Hepatocyte (in vitro differentiated cells): ENCODE measurements at regions not wholly inside any gene's neighbourhood (a gene's known extent, or its start where the extent isn't known, plus 50 kb on each side); places are given as distances from the start of the nearest gene placed in this dataset.
A peak's percentile ranks its signal among the peaks of the same experiment; 100 is the strongest.

Source experiments
- DNase-seq: peaks from one replicate; pipeline ENCODE4 v3.0.0-alpha.2; 2016; ENCODE audit warnings: low spot score
- H2AFZ ChIP-seq: fragments of 200-600 bp; sonication (generic); 2 replicates; pipeline ENCODE4 v1.6.0; 2016; ENCODE audit warnings: antibody characterized with exemption, mild to moderate bottlenecking
- H3K27ac ChIP-seq: fragments of 200-600 bp; sonication (generic); 2 replicates; pipeline ENCODE4 v1.5.1; 2016; ENCODE audit warnings: mild to moderate bottlenecking
- H3K27me3 ChIP-seq: fragments of 200-600 bp; sonication (generic); 2 replicates; pipeline ENCODE4 v1.6.1; 2016
- H3K36me3 ChIP-seq: fragments of 200-600 bp; sonication (generic); replicated peaks from 2 replicates; pipeline ENCODE4 v1.5.1; 2016; ENCODE audit warnings: low read depth; ENCODE audit not compliant: insufficient read depth
- H3K4me1 ChIP-seq: fragments of 200-600 bp; sonication (generic); 2 replicates; pipeline ENCODE4 v1.5.1; 2016; ENCODE audit warnings: mild to moderate bottlenecking, moderate library complexity; ENCODE audit not compliant: insufficient read depth
- H3K4me2 ChIP-seq: fragments of 200-600 bp; sonication (generic); 2 replicates; pipeline ENCODE4 v1.6.0; 2016
- H3K4me3 ChIP-seq: fragments of 200-600 bp; sonication (generic); 2 replicates; pipeline ENCODE4 v1.5.1; 2016; ENCODE audit warnings: mild to moderate bottlenecking
- H3K79me2 ChIP-seq: fragments of 200-600 bp; sonication (generic); 2 replicates; pipeline ENCODE4 v1.6.0; 2017; ENCODE audit warnings: mild to moderate bottlenecking
- H3K9me2 ChIP-seq: fragments of 200-600 bp; sonication (generic); replicated peaks from 2 replicates; pipeline ENCODE4 v1.6.0; 2017; ENCODE audit warnings: mild to moderate bottlenecking; ENCODE audit not compliant: insufficient read depth
- H3K9me3 ChIP-seq: fragments of 200-600 bp; sonication (generic); 2 replicates; pipeline ENCODE4 v1.5.1; 2016; ENCODE audit warnings: low read depth, mild to moderate bottlenecking
- H4K20me1 ChIP-seq: fragments of 200-600 bp; sonication (generic); 2 replicates; pipeline ENCODE4 v1.6.0; 2016; ENCODE audit warnings: mild to moderate bottlenecking; ENCODE audit not compliant: insufficient read depth, poor library complexity, severe bottlenecking
- EZH2 ChIP-seq: fragments of 200-600 bp; sonication (generic); IDR thresholded peaks from 2 replicates; pipeline ENCODE4 v1.6.1; 2016; ENCODE audit warnings: antibody characterized with exemption, mild to moderate bottlenecking, borderline replicate concordance
- EZH2phosphoT487 ChIP-seq: fragments of 200-600 bp; sonication (generic); IDR thresholded peaks from one replicate; pipeline ENCODE4 v1.6.1; 2018; ENCODE audit warnings: antibody characterized with exemption, mild to moderate bottlenecking, low read depth, moderate library complexity; ENCODE audit not compliant: unreplicated experiment, severe bottlenecking
- WGBS: methylation state at CpG from one replicate; pipeline ENCODE4 v1.1.6; 2016; ENCODE audit warnings: low lambda C conversion rate; ENCODE audit errors: missing lambda C conversion rate; 5-methylcytosine and 5-hydroxymethylcytosine counted together
- TF ChIP-seq, protein P1 (sequence below): fragments of 200-600 bp; sonication (generic); IDR thresholded peaks from 2 replicates; pipeline ENCODE4 v1.5.1; 2016; ENCODE audit warnings: antibody characterized with exemption, mild to moderate bottlenecking; ENCODE audit not compliant: poor library complexity

- no peaks in the 10 kb centered on the region for H3K36me3 ChIP-seq
- H2AFZ ChIP-seq: no peak overlapping the region
- peaks cover 12% of the 10 kb centered on the region for H3K4me1 ChIP-seq
- H4K20me1 ChIP-seq: no peaks in the 10 kb centered on the region
- TF ChIP-seq EZH2phosphoT487 (no peak), EZH2 (no peak)
- TF ChIP-seq, protein P1, sequence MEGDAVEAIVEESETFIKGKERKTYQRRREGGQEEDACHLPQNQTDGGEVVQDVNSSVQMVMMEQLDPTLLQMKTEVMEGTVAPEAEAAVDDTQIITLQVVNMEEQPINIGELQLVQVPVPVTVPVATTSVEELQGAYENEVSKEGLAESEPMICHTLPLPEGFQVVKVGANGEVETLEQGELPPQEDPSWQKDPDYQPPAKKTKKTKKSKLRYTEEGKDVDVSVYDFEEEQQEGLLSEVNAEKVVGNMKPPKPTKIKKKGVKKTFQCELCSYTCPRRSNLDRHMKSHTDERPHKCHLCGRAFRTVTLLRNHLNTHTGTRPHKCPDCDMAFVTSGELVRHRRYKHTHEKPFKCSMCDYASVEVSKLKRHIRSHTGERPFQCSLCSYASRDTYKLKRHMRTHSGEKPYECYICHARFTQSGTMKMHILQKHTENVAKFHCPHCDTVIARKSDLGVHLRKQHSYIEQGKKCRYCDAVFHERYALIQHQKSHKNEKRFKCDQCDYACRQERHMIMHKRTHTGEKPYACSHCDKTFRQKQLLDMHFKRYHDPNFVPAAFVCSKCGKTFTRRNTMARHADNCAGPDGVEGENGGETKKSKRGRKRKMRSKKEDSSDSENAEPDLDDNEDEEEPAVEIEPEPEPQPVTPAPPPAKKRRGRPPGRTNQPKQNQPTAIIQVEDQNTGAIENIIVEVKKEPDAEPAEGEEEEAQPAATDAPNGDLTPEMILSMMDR: no peak
- DNase-seq: no peak
- no peaks in the 10 kb centered on the region for H3K79me2 ChIP-seq
- 86% methylated on average over 2 of the region's 2 CpGs for WGBS
- H3K27ac ChIP-seq: no peak overlapping the region
- H3K9me3 ChIP-seq: no peaks in the 10 kb centered on the region
- no peak overlapping the region for H3K4me3 ChIP-seq
- H3K4me2 ChIP-seq: no peak overlapping the region
- no peaks in the 10 kb centered on the region for H3K27me3 ChIP-seq
- H3K9me2 ChIP-seq: no peaks in the 10 kb centered on the region
Observed at GRCh38 chr2:8604262-8604661, 77.6 kb upstream of the ID2 start.

DNA sequence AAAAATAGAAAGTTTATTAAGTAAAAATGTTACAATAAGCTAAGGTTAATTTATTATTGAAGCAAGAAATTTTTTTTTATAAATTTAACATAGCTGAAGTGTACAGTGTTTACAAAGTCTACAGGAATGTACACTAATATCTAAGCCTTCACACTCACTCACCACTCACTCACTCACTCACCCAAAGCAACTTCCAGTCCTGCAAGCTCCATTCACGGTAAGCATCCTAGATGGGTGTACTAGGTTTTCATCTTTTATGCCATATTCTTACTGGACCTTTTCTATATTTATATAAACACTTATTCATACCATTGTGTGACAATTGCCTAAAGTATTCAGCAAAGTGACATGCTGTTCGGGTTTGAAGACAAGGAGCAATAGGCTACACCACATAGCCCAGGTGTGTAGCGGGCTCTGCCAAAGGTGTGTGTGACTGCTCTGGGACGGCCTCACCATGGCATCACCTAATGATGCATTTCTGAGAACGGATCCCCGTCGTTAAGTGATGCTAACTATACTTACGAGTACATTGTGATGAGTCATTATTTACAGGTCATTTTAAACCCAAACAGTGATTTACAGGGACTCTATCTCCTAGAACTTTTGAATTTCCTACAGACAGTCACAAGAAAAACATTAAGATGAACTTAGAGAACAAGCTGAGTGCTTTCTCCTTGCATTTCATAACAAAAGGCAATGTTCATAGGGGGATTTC lies 76.3 kb upstream of the ID2 start:
- 64% methylated on average over 8 of the region's 8 CpGs for WGBS
- no peaks in the 10 kb centered on the region for H3K36me3 ChIP-seq
- no peak overlapping the region for H3K4me3 ChIP-seq
- no peaks in the 10 kb centered on the region for H3K27me3 ChIP-seq
- H3K9me2 ChIP-seq: no peaks in the 10 kb centered on the region
- H2AFZ ChIP-seq: no peak overlapping the region
- H3K27ac ChIP-seq: peak overlapping the region; percentile 25
- no peak for TF ChIP-seq EZH2
- no peak for TF ChIP-seq EZH2phosphoT487
- TF ChIP-seq, protein P1: no peak
- H4K20me1 ChIP-seq: no peaks in the 10 kb centered on the region
- peaks cover 21% of the 10 kb centered on the region for H3K4me1 ChIP-seq
- H3K79me2 ChIP-seq: no peaks in the 10 kb centered on the region
- H3K4me2 ChIP-seq: no peak overlapping the region
- H3K9me3 ChIP-seq: no peaks in the 10 kb centered on the region
- no peak for DNase-seq

GRCh38 chr2:8606226-8606625 lies 75.6 kb upstream of the ID2 start:
- peak overlapping the region; percentile 25 for H3K27ac ChIP-seq
- H3K27me3 ChIP-seq: no peaks in the 10 kb centered on the region
- H3K36me3 ChIP-seq: no peaks in the 10 kb centered on the region
- H2AFZ ChIP-seq: no peak overlapping the region
- peaks cover 24% of the 10 kb centered on the region for H3K4me1 ChIP-seq
- TF ChIP-seq, protein P1: no peak
- TF ChIP-seq EZH2 (no peak), EZH2phosphoT487 (no peak)
- H4K20me1 ChIP-seq: no peaks in the 10 kb centered on the region
- H3K79me2 ChIP-seq: no peaks in the 10 kb centered on the region
- no peaks in the 10 kb centered on the region for H3K9me3 ChIP-seq
- H3K4me2 ChIP-seq: no peak overlapping the region
- 86% methylated on average over 8 of the region's 8 CpGs for WGBS
- H3K9me2 ChIP-seq: no peaks in the 10 kb centered on the region
- DNase-seq: no peak
- no peak overlapping the region for H3K4me3 ChIP-seq
